ENCODE measurements at regions not wholly inside any gene's neighbourhood (a gene's known extent, or its start where the extent isn't known, plus 50 kb on each side); places are given as distances from the start of the nearest gene placed in this dataset.

DNA sequence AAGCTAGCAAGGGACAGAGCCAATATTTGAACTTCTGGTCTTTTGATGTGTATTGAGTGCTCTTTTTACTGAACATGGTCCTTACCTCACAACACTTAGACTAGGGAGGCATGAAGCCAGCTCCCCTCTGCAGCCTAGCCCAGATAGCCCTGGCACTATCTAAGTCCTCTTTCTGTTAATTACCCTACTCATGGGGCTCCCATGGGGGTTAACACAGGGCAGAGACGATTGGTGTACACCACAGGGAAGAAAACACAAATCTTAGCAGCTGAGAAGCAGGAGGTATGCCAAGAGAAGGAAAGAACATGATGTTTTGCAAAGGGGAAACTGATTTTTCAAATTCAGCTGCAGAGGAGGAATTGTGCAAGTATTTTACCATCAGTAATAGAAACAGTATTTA is 383.8 kb downstream of the TMEM232 start:
- TF ChIP-seq, protein P1, sequence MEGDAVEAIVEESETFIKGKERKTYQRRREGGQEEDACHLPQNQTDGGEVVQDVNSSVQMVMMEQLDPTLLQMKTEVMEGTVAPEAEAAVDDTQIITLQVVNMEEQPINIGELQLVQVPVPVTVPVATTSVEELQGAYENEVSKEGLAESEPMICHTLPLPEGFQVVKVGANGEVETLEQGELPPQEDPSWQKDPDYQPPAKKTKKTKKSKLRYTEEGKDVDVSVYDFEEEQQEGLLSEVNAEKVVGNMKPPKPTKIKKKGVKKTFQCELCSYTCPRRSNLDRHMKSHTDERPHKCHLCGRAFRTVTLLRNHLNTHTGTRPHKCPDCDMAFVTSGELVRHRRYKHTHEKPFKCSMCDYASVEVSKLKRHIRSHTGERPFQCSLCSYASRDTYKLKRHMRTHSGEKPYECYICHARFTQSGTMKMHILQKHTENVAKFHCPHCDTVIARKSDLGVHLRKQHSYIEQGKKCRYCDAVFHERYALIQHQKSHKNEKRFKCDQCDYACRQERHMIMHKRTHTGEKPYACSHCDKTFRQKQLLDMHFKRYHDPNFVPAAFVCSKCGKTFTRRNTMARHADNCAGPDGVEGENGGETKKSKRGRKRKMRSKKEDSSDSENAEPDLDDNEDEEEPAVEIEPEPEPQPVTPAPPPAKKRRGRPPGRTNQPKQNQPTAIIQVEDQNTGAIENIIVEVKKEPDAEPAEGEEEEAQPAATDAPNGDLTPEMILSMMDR (IDR thresholded peaks at IDR 0.05; ENCODE audit: insufficient read depth, low read length) = no peak
- no peak for TF ChIP-seq POLR2AphosphoS5 (IDR thresholded peaks at IDR 0.05; ENCODE audit: low read depth)
- no peak for TF ChIP-seq GABPA (IDR thresholded peaks at IDR 0.05; ENCODE audit: low read depth)
- TF ChIP-seq, protein P2, sequence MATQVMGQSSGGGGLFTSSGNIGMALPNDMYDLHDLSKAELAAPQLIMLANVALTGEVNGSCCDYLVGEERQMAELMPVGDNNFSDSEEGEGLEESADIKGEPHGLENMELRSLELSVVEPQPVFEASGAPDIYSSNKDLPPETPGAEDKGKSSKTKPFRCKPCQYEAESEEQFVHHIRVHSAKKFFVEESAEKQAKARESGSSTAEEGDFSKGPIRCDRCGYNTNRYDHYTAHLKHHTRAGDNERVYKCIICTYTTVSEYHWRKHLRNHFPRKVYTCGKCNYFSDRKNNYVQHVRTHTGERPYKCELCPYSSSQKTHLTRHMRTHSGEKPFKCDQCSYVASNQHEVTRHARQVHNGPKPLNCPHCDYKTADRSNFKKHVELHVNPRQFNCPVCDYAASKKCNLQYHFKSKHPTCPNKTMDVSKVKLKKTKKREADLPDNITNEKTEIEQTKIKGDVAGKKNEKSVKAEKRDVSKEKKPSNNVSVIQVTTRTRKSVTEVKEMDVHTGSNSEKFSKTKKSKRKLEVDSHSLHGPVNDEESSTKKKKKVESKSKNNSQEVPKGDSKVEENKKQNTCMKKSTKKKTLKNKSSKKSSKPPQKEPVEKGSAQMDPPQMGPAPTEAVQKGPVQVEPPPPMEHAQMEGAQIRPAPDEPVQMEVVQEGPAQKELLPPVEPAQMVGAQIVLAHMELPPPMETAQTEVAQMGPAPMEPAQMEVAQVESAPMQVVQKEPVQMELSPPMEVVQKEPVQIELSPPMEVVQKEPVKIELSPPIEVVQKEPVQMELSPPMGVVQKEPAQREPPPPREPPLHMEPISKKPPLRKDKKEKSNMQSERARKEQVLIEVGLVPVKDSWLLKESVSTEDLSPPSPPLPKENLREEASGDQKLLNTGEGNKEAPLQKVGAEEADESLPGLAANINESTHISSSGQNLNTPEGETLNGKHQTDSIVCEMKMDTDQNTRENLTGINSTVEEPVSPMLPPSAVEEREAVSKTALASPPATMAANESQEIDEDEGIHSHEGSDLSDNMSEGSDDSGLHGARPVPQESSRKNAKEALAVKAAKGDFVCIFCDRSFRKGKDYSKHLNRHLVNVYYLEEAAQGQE (IDR thresholded peaks at IDR 0.05; ENCODE audit: insufficient replicate concordance, low read depth) = no peak
- no peak for TF ChIP-seq SPI1 (IDR thresholded peaks at IDR 0.05; ENCODE audit: borderline replicate concordance, low read depth)
